Right cardiac atrium (tissue), 5 donors: ENCODE measurements at regions not wholly inside any gene's neighbourhood (a gene's known extent, or its start where the extent isn't known, plus 50 kb on each side); places are given as distances from the start of the nearest gene placed in this dataset.

Source experiments
- ATAC-seq, 2 donors: fragments of 200-7000 bp; cut with Tn5 transposase; one replicate each; pipeline versions ENCODE4 v1.8.0 to v1.9.1; 2020; ENCODE audit warnings: moderate library complexity in 2 of 2, mild to moderate bottlenecking in 1 of 2
- DNase-seq, 3 donors: peaks; one replicate each; pipeline ENCODE4 v3.0.0-alpha.2; 2020
- H3K27ac ChIP-seq: one replicate; pipeline ENCODE4 v1.5.1; 2013; ENCODE audit warnings: mild to moderate bottlenecking, low read length, control low read depth, moderate library complexity
- H3K27me3 ChIP-seq: one replicate; pipeline ENCODE4 v1.6.1; 2013; ENCODE audit not compliant: control insufficient read depth, insufficient read depth
- H3K4me1 ChIP-seq: one replicate; pipeline ENCODE4 v1.6.1; 2013; ENCODE audit warnings: low read length; ENCODE audit not compliant: control insufficient read depth, insufficient read depth
- H3K4me3 ChIP-seq: one replicate; pipeline ENCODE4 v1.5.1; 2013; ENCODE audit warnings: low read length, control low read depth
- H3K9me3 ChIP-seq: one replicate; pipeline ENCODE4 v1.6.1; 2013; ENCODE audit warnings: low read length; ENCODE audit not compliant: control insufficient read depth
- WGBS: extraction: QIAGEN DNeasy Blood & Tissue Kit; methylation state at CpG from one replicate; pipeline ENCODE4 v1.1.7; 2013; 5-methylcytosine and 5-hydroxymethylcytosine counted together
- intact Hi-C, 4 donors: fragments of 100-400 bp; cut with DNase I; formaldehyde crosslinking; loops; one replicate each; pipeline versions ENCODE4 v1.11.0 to v1.14.0; 2022 to 2023
- donor health status: healthy with polysubstance abuse.
- donor health status: DM: no; HTN: yes; CAD: no.
- donor health status: DM: no; HTN: no; CAD: no.
- donor health status: DM: no; HTN: yes; CAD: no; lungs with severe emphysema.
- donor health status: DM: yes; HTN: yes; CAD: no.

GRCh38 chr2:139876964-139877363, 1096.8 kb upstream of the NXPH2 start:
- H3K4me3 ChIP-seq, result no peak overlapping the region
- 61% methylated on average over 3 of the region's 3 CpGs for WGBS
- H3K4me1 ChIP-seq, result no peaks in the 10 kb centered on the region
- H3K27ac ChIP-seq, result no peak overlapping the region
- ATAC-seq (no peak), DNase-seq (no peak)
- intact Hi-C loops, result no loop called here
- H3K27me3 ChIP-seq, result no peaks in the 10 kb centered on the region
- H3K9me3 ChIP-seq, result no peaks in the 10 kb centered on the region

- 78% methylated on average over 2 of the region's 2 CpGs for WGBS
- intact Hi-C loops, result no loop called here
- ATAC-seq (no peak), DNase-seq (no peak)
- Histone ChIP-seq H3K4me3 (no peak overlapping the region), H3K27me3 (no peaks in the 10 kb centered on the region), H3K27ac (no peak overlapping the region), H3K9me3 (no peaks in the 10 kb centered on the region), H3K4me1 (no peaks in the 10 kb centered on the region)
These were observed 1096.1 kb upstream of the NXPH2 start for GRCh38 chr2:139876321-139876720.

GRCh38 chr2:139872503-139872902, 1092.3 kb upstream of the NXPH2 start:
- ATAC-seq (no peak), DNase-seq (no peak)
- no peak overlapping the region for H3K4me3 ChIP-seq
- no peaks in the 10 kb centered on the region for H3K4me1 ChIP-seq
- intact Hi-C loops, result no loop called here
- H3K27me3 ChIP-seq, result no peaks in the 10 kb centered on the region
- H3K9me3 ChIP-seq, result no peaks in the 10 kb centered on the region
- H3K27ac ChIP-seq, result no peak overlapping the region
- 87% methylated on average over 4 of the region's 4 CpGs for WGBS

- DNase-seq (no peak), ATAC-seq (no peak)
- Histone ChIP-seq H3K27ac (no peak overlapping the region), H3K4me3 (no peak overlapping the region), H3K9me3 (no peaks in the 10 kb centered on the region), H3K27me3 (no peaks in the 10 kb centered on the region), H3K4me1 (no peaks in the 10 kb centered on the region)
- intact Hi-C loops, result no loop called here
- 82% methylated on average over 8 of the region's 8 CpGs for WGBS
These were observed 1091.8 kb upstream of the NXPH2 start for GRCh38 chr2:139872032-139872431.

GRCh38 chr2:139867601-139868226, 1087.5 kb upstream of the NXPH2 start:
- no peak for ATAC-seq
- peak in 1 of 3 donors; percentile 37 for DNase-seq
- intact Hi-C loops, result no loop called here
- Histone ChIP-seq H3K9me3 (no peaks in the 10 kb centered on the region), H3K4me1 (no peaks in the 10 kb centered on the region), H3K27me3 (no peaks in the 10 kb centered on the region), H3K27ac (no peak overlapping the region), H3K4me3 (no peak overlapping the region)
- WGBS, result 38% methylated on average over 2 of the region's 2 CpGs

- Histone ChIP-seq H3K4me1 (no peaks in the 10 kb centered on the region), H3K27me3 (no peaks in the 10 kb centered on the region), H3K9me3 (no peaks in the 10 kb centered on the region), H3K27ac (no peak overlapping the region), H3K4me3 (no peak overlapping the region)
- ATAC-seq, result no peak
- peak; percentile 9 to 27 (median 20) for DNase-seq
- intact Hi-C loops, result no loop called here
- 59% methylated on average over 6 of the region's 6 CpGs for WGBS
These were observed 1084.7 kb upstream of the NXPH2 start for GRCh38 chr2:139864821-139865302.

- H3K4me1 ChIP-seq, result no peaks in the 10 kb centered on the region
- 78% methylated on average over 3 of the region's 3 CpGs for WGBS
- intact Hi-C loops, result no loop called here
- DNase-seq (no peak), ATAC-seq (no peak)
- no peaks in the 10 kb centered on the region for H3K9me3 ChIP-seq
- no peak overlapping the region for H3K27ac ChIP-seq
- no peaks in the 10 kb centered on the region for H3K27me3 ChIP-seq
- no peak overlapping the region for H3K4me3 ChIP-seq
These were observed 1074.7 kb upstream of the NXPH2 start for GRCh38 chr2:139854769-139855483.

GRCh38 chr2:139850254-139850890, 1070.2 kb upstream of the NXPH2 start:
- no peak overlapping the region for H3K4me3 ChIP-seq
- ATAC-seq, result no peak
- H3K27ac ChIP-seq, result no peak overlapping the region
- 40% methylated on average over 1 of the region's 1 CpG for WGBS
- intact Hi-C loops, result no loop called here
- no peaks in the 10 kb centered on the region for H3K9me3 ChIP-seq
- no peak for DNase-seq
- H3K4me1 ChIP-seq, result no peaks in the 10 kb centered on the region
- no peaks in the 10 kb centered on the region for H3K27me3 ChIP-seq

GRCh38 chr2:139836769-139837168, 1056.6 kb upstream of the NXPH2 start:
- Histone ChIP-seq H3K27ac (no peak overlapping the region), H3K4me3 (no peak overlapping the region), H3K4me1 (no peaks in the 10 kb centered on the region), H3K27me3 (no peaks in the 10 kb centered on the region), H3K9me3 (no peaks in the 10 kb centered on the region)
- ATAC-seq (no peak), DNase-seq (no peak)
- intact Hi-C loops, result no loop called here
- WGBS, result 76% methylated on average over 4 of the region's 4 CpGs

- no peak overlapping the region for H3K27ac ChIP-seq
- intact Hi-C loops, result no loop called here
- DNase-seq, result no peak
- no peak overlapping the region for H3K4me3 ChIP-seq
- WGBS, result 40% methylated on average over 2 of the region's 2 CpGs
- no peaks in the 10 kb centered on the region for H3K9me3 ChIP-seq
- H3K4me1 ChIP-seq, result no peaks in the 10 kb centered on the region
- no peak for ATAC-seq
- H3K27me3 ChIP-seq, result no peaks in the 10 kb centered on the region
These were observed 1054.9 kb upstream of the NXPH2 start for GRCh38 chr2:139835101-139835500.

GRCh38 chr2:139828011-139828410, 1047.8 kb upstream of the NXPH2 start:
- Histone ChIP-seq H3K4me3 (no peak overlapping the region), H3K27ac (no peak overlapping the region), H3K4me1 (no peaks in the 10 kb centered on the region), H3K27me3 (no peaks in the 10 kb centered on the region), H3K9me3 (no peaks in the 10 kb centered on the region)
- ATAC-seq (no peak), DNase-seq (no peak)
- intact Hi-C loops, result no loop called here
- 45% methylated on average over 3 of the region's 3 CpGs for WGBS
